HG03039 (cell line): ENCODE measurements at regions not wholly inside any gene's neighbourhood (a gene's known extent, or its start where the extent isn't known, plus 50 kb on each side); places are given as distances from the start of the nearest gene placed in this dataset.
A peak's percentile ranks its signal among the peaks of the same experiment; 100 is the strongest.
"Not testable (repeated sequence)": the region's sequence is repeated elsewhere in the genome, so short reads cannot be mapped to it uniquely, and the experiment has no call there.

ENCODE experiments used
- ATAC-seq: cut with Tn5 transposase; IDR thresholded peaks from one replicate; pipeline ENCODE4 v1.9.1; 2021; ENCODE audit warnings: mild to moderate bottlenecking, moderate library complexity; ENCODE audit not compliant: unreplicated experiment

GRCh38 chr15:31217067-31217466 is 109.6 kb upstream of the KLF13 start:
- no peak for ATAC-seq

GRCh38 chr15:31217566-31218270 is 108.9 kb upstream of the KLF13 start:
- ATAC-seq = no peak

GRCh38 chr15:31219221-31219620 is 107.4 kb upstream of the KLF13 start:
- ATAC-seq = no peak

- no peak for ATAC-seq
Observed at GRCh38 chr15:31221936-31222515, 104.6 kb upstream of the KLF13 start.

- no peak for ATAC-seq
Observed at GRCh38 chr15:31222773-31223341, 103.8 kb upstream of the KLF13 start.

GRCh38 chr15:31223478-31224350 is 102.9 kb upstream of the KLF13 start:
- ATAC-seq = no peak

GRCh38 chr15:31224661-31225060 is 102.0 kb upstream of the KLF13 start:
- not testable (repeated sequence) for ATAC-seq

GRCh38 chr15:31225356-31225955 is 101.2 kb upstream of the KLF13 start:
- ATAC-seq = no peak

- no peak for ATAC-seq
Observed at GRCh38 chr15:31226021-31226420, 100.6 kb upstream of the KLF13 start.

- no peak for ATAC-seq
Observed at GRCh38 chr15:31227235-31227634, 99.4 kb upstream of the KLF13 start.

GRCh38 chr15:31228011-31228484 is 98.6 kb upstream of the KLF13 start:
- ATAC-seq = no peak

GRCh38 chr15:31228980-31229826 is 97.4 kb upstream of the KLF13 start:
- peak; percentile 70 for ATAC-seq

- ATAC-seq = peak; percentile 75
Observed at GRCh38 chr15:31230630-31231485, 95.8 kb upstream of the KLF13 start.

GRCh38 chr15:31234815-31235214 is 91.8 kb upstream of the KLF13 start:
- ATAC-seq = no peak

- ATAC-seq = no peak
Observed at GRCh38 chr15:31235311-31236183, 91.1 kb upstream of the KLF13 start.

- ATAC-seq = no peak
Observed at GRCh38 chr15:31236184-31237042, 90.2 kb upstream of the KLF13 start.

GRCh38 chr15:31237043-31237324 is 89.7 kb upstream of the KLF13 start:
- no peak for ATAC-seq
